HCT116 (cell line): ENCODE measurements at regions not wholly inside any gene's neighbourhood (a gene's known extent, or its start where the extent isn't known, plus 50 kb on each side); places are given as distances from the start of the nearest gene placed in this dataset.

Experiments used
- ATAC-seq: fragments of 200-7000 bp; cut with Tn5 transposase; 2 replicates; pipeline ENCODE4 v1.9.1; 2020; ENCODE audit warnings: mild to moderate bottlenecking, moderate library complexity
- BruUV-seq: library from RNA; stranded (reverse); fragments of 400-500 nt; replicated peaks from 2 replicates; lab custom pipeline; 2021; lab: Mats Ljungman, UMichigan
- CTCF ChIA-PET: fragments of 300-600 bp; sonication (Branson Sonifier 250); formaldehyde crosslinking; loops from one replicate; lab custom pipeline; 2021; ENCODE audit warnings: antibody characterized with exemption; lab: Charles Lee
- POLR2A ChIA-PET: fragments of 300-600, 350-600 bp; sonication (Branson Sonifier 250); formaldehyde crosslinking; loops from one replicate; lab custom pipeline; 2021; ENCODE audit warnings: antibody characterized with exemption; lab: Charles Lee
- RAD21 ChIA-PET, 2 experiments: fragments of 300-600 bp; sonication (Branson Sonifier 250); formaldehyde crosslinking; loops; one replicate each; lab custom pipeline; 2023; ENCODE audit warnings: low total read pairs in 2 of 2; ENCODE audit not compliant: uncharacterized antibody in 2 of 2, unreplicated experiment in 2 of 2, low non-redundant PET in 1 of 2; lab: Charles Lee
- DNase-seq: peaks from one replicate; pipeline ENCODE4 v3.0.0-alpha.2; 2010; ENCODE audit warnings: low read depth, low spot score
- H2AFZ ChIP-seq: fragments of 200-600 bp; shearing (Covaris generic), sonication (generic); 2 replicates; pipeline ENCODE4 v1.6.1; 2017; ENCODE audit warnings: low read depth, mixed run types, mixed read lengths, antibody characterized with exemption, low read length; ENCODE audit not compliant: poor library complexity, severe bottlenecking
- H3K27ac ChIP-seq: 2 replicates; pipeline ENCODE4 v1.5.1; 2012; ENCODE audit warnings: low read depth, low read length
- H3K27me3 ChIP-seq: fragments of 200-600 bp; sonication (generic); 2 replicates; pipeline ENCODE4 v1.6.1; 2016; ENCODE audit warnings: mixed run types, low read length, mixed read lengths; ENCODE audit not compliant: insufficient read depth
- H3K36me3 ChIP-seq, 2 experiments: fragments of 200-500 bp in 1 of 2; fragments of 200-600 bp in 1 of 2; sonication (Bioruptor generic) in 1 of 2; sonication (generic) in 1 of 2; 2 replicates each; pipeline versions ENCODE4 v1.5.1 to v1.6.1; 2014 to 2016; ENCODE audit warnings: low read length in 2 of 2, inconsistent platforms in 1 of 2, mixed read lengths in 1 of 2, mixed run types in 1 of 2; ENCODE audit not compliant: insufficient read depth in 2 of 2, control insufficient read depth in 1 of 2
- H3K4me1 ChIP-seq, 2 experiments: fragments of 200-600 bp in 1 of 2; sonication (generic) in 1 of 2; 2 replicates each; pipeline versions ENCODE4 v1.5.1 to v1.6.1; 2012 to 2017; ENCODE audit warnings: low read length in 2 of 2, inconsistent platforms in 1 of 2, mild to moderate bottlenecking in 1 of 2, mixed read lengths in 1 of 2, mixed run types in 1 of 2, moderate library complexity in 1 of 2; ENCODE audit not compliant: insufficient read depth in 2 of 2, control insufficient read depth in 1 of 2
- H3K4me2 ChIP-seq: fragments of 200-600 bp; sonication (generic); 2 replicates; pipeline ENCODE4 v1.6.1; 2017; ENCODE audit warnings: mixed run types, low read length, mixed read lengths
- H3K4me3 ChIP-seq, 2 experiments: fragments of 200-600 bp in 1 of 2; sonication (generic) in 1 of 2; replicated peaks in 1 of 2; 2 replicates each; pipeline ENCODE4 v1.5.1; 2011 to 2016; ENCODE audit warnings: low read length in 2 of 2, control low read depth in 1 of 2, low read depth in 1 of 2, mild to moderate bottlenecking in 1 of 2, mixed read lengths in 1 of 2, mixed run types in 1 of 2
- H3K79me2 ChIP-seq: fragments of 200-600 bp; sonication (generic); 2 replicates; pipeline ENCODE4 v1.6.1; 2017; ENCODE audit warnings: mild to moderate bottlenecking, mixed run types, low read length, moderate library complexity, mixed read lengths; ENCODE audit not compliant: insufficient read depth
- H3K9ac ChIP-seq: fragments of 200-600 bp; sonication (generic); 2 replicates; pipeline ENCODE4 v1.6.1; 2016; ENCODE audit warnings: low read length, mixed read lengths
- H3K9me2 ChIP-seq: fragments of 200-600 bp; sonication (generic), shearing (Covaris generic); 2 replicates; pipeline ENCODE4 v1.6.1; 2017; ENCODE audit warnings: mixed run types, mild to moderate bottlenecking, moderate library complexity; ENCODE audit not compliant: insufficient read depth
- H3K9me3 ChIP-seq, 2 experiments: fragments of 200-500 bp in 1 of 2; fragments of 200-600 bp in 1 of 2; sonication (Bioruptor generic) in 1 of 2; sonication (generic) in 1 of 2; 2 replicates each; pipeline ENCODE4 v1.6.1; 2014 to 2017; ENCODE audit warnings: low read length in 2 of 2, mixed read lengths in 2 of 2, inconsistent platforms in 1 of 2, low read depth in 1 of 2, mild to moderate bottlenecking in 1 of 2, mixed run types in 1 of 2, moderate library complexity in 1 of 2; ENCODE audit not compliant: control insufficient read depth in 1 of 2, insufficient read depth in 1 of 2
- H4K20me1 ChIP-seq: fragments of 200-600 bp; sonication (generic), shearing (Covaris generic); 2 replicates; pipeline ENCODE4 v1.6.1; 2017; ENCODE audit warnings: mixed run types, mild to moderate bottlenecking, moderate library complexity; ENCODE audit not compliant: insufficient read depth
- EGR1 ChIP-seq: IDR thresholded peaks from 2 replicates; pipeline ENCODE4 v1.6.1; 2012; ENCODE audit warnings: low read depth
- ELF1 ChIP-seq: IDR thresholded peaks from 2 replicates; pipeline ENCODE4 v1.6.1; 2012; ENCODE audit warnings: low read depth, borderline replicate concordance
- POLR2A ChIP-seq: IDR thresholded peaks from 2 replicates; pipeline ENCODE4 v1.7.0; 2011; ENCODE audit warnings: borderline replicate concordance; ENCODE audit not compliant: insufficient read depth, insufficient read length; ENCODE audit errors: extremely low read depth
- POLR2AphosphoS5 ChIP-seq: IDR thresholded peaks from 2 replicates; pipeline ENCODE4 v1.6.1; 2011; ENCODE audit warnings: mild to moderate bottlenecking, low read depth, low read length, moderate library complexity
- SP1 ChIP-seq: IDR thresholded peaks from 2 replicates; pipeline ENCODE4 v1.6.1; 2012; ENCODE audit warnings: low read depth
- YY1 ChIP-seq: IDR thresholded peaks from 2 replicates; pipeline ENCODE4 v1.6.1; 2011; ENCODE audit warnings: low read length, low read depth, moderate library complexity, mild to moderate bottlenecking; ENCODE audit not compliant: insufficient replicate concordance; ENCODE audit errors: extremely low read depth
- intact Hi-C: fragments of 100-400 bp; cut with micrococcal nuclease; formaldehyde crosslinking; loops from 2 replicates; pipeline ENCODE4 v1.10.0; 2022
- TF ChIP-seq, protein P1 (sequence below): IDR thresholded peaks from 2 replicates; pipeline ENCODE4 v1.6.1; 2012; ENCODE audit warnings: low read depth
- TF ChIP-seq, protein P2 (sequence below): IDR thresholded peaks from 2 replicates; pipeline ENCODE4 v1.6.1; 2012

DNA sequence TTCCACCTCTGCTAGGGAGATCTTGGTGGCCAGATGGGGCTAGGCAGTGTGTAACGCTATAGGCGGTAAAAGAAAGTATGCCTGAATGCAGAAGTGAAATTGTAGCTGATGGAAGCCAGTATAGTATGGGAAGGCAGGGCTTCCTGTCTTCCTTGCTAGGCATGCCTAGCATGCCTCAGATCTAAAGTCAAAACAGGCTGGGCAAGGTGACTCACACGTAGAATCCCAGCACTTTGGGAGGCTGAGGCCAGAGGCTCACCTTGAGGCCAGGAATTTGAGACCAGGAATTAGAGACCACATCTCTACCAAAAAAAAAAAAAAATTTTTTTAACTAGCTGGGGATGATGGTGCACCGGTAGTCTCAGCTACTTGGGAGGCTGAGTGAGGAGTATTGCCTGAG, 281.7 kb upstream of the MTNR1B start:
- H3K27ac ChIP-seq, result no peak overlapping the region

GRCh38 chr11:92688416-92688815, 281.0 kb upstream of the MTNR1B start:
- POLR2A ChIA-PET, result no interaction called here
- BruUV-seq, result no TSS peak
- no peaks in the 10 kb centered on the region for H3K79me2 ChIP-seq
- H4K20me1 ChIP-seq, result no peaks in the 10 kb centered on the region
- no peak for ATAC-seq
- no peaks in the 10 kb centered on the region for H3K4me1 ChIP-seq
- no peaks in the 10 kb centered on the region for H3K27me3 ChIP-seq
- TF ChIP-seq SP1 (no peak), POLR2A (no peak), EGR1 (no peak), YY1 (no peak), POLR2AphosphoS5 (no peak), ELF1 (no peak)
- TF ChIP-seq, protein P1, sequence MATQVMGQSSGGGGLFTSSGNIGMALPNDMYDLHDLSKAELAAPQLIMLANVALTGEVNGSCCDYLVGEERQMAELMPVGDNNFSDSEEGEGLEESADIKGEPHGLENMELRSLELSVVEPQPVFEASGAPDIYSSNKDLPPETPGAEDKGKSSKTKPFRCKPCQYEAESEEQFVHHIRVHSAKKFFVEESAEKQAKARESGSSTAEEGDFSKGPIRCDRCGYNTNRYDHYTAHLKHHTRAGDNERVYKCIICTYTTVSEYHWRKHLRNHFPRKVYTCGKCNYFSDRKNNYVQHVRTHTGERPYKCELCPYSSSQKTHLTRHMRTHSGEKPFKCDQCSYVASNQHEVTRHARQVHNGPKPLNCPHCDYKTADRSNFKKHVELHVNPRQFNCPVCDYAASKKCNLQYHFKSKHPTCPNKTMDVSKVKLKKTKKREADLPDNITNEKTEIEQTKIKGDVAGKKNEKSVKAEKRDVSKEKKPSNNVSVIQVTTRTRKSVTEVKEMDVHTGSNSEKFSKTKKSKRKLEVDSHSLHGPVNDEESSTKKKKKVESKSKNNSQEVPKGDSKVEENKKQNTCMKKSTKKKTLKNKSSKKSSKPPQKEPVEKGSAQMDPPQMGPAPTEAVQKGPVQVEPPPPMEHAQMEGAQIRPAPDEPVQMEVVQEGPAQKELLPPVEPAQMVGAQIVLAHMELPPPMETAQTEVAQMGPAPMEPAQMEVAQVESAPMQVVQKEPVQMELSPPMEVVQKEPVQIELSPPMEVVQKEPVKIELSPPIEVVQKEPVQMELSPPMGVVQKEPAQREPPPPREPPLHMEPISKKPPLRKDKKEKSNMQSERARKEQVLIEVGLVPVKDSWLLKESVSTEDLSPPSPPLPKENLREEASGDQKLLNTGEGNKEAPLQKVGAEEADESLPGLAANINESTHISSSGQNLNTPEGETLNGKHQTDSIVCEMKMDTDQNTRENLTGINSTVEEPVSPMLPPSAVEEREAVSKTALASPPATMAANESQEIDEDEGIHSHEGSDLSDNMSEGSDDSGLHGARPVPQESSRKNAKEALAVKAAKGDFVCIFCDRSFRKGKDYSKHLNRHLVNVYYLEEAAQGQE, result no peak
- TF ChIP-seq, protein P2, sequence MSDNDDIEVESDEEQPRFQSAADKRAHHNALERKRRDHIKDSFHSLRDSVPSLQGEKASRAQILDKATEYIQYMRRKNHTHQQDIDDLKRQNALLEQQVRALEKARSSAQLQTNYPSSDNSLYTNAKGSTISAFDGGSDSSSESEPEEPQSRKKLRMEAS, result no peak
- TF ChIP-seq, all 23 proteins: peak for 0
- H3K36me3 ChIP-seq, result no peaks in the 10 kb centered on the region
- no peak overlapping the region for H3K4me3 ChIP-seq
- no peak overlapping the region for H3K9ac ChIP-seq
- intact Hi-C loops, result no loop called here
- H3K9me3 ChIP-seq, result no peaks in the 10 kb centered on the region
- CTCF ChIA-PET, result no interaction called here
- no peak overlapping the region for H3K27ac ChIP-seq
- DNase-seq, result no peak
- H3K4me2 ChIP-seq, result no peak overlapping the region
- H3K9me2 ChIP-seq, result no peaks in the 10 kb centered on the region
- RAD21 ChIA-PET, result no interaction called here
- H2AFZ ChIP-seq, result no peak overlapping the region

More for the DNA sequence above, 281.7 kb upstream of the MTNR1B start:
- RAD21 ChIA-PET, result no interaction called here
- Histone ChIP-seq H3K4me2 (no peak overlapping the region), H4K20me1 (no peaks in the 10 kb centered on the region), H2AFZ (no peak overlapping the region), H3K9me3 (no peaks in the 10 kb centered on the region), H3K9me2 (no peaks in the 10 kb centered on the region), H3K4me3 (no peak overlapping the region), H3K27me3 (no peaks in the 10 kb centered on the region), H3K79me2 (no peaks in the 10 kb centered on the region), H3K36me3 (no peaks in the 10 kb centered on the region), H3K9ac (no peak overlapping the region), H3K4me1 (no peaks in the 10 kb centered on the region)
- intact Hi-C loops, result no loop called here
- DNase-seq (no peak), ATAC-seq (no peak)
- CTCF ChIA-PET, result no interaction called here
- POLR2A ChIA-PET, result no interaction called here
- BruUV-seq, result no TSS peak
- TF ChIP-seq ELF1, result no peak
